Activated B cell treated with CpG ODN at 0.5 μM for 24 hours (primary cell): ENCODE measurements at regions not wholly inside any gene's neighbourhood (a gene's known extent, or its start where the extent isn't known, plus 50 kb on each side); places are given as distances from the start of the nearest gene placed in this dataset.
"Not testable (repeated sequence)": the region's sequence is repeated elsewhere in the genome, so short reads cannot be mapped to it uniquely, and the experiment has no call there.

Source experiments
- ATAC-seq: fragments of 200-7000 bp; cut with Tn5 transposase; one replicate; pipeline ENCODE4 v1.10.0; 2021; ENCODE audit warnings: low read depth, mild to moderate bottlenecking, moderate library complexity
- CTCF ChIA-PET: fragments of 350-600 bp; sonication (Branson Sonifier 250); formaldehyde crosslinking; loops from one replicate; lab custom pipeline; 2021; ENCODE audit warnings: antibody characterized with exemption; lab: Charles Lee
- POLR2A ChIA-PET: fragments of 350-600 bp; sonication (Branson Sonifier 250); formaldehyde crosslinking; loops from one replicate; lab custom pipeline; 2021; ENCODE audit warnings: antibody characterized with exemption; lab: Charles Lee
- DNase-seq: peaks from one replicate; pipeline ENCODE4 v3.0.0; 2022
- H3K27ac Mint-ChIP-seq: one replicate; pipeline ENCODE4 v1.8.0; 2020; ENCODE audit warnings: mixed read lengths
- H3K27me3 Mint-ChIP-seq: one replicate; pipeline ENCODE4 v1.8.0; 2021; ENCODE audit warnings: mixed read lengths
- H3K36me3 Mint-ChIP-seq: one replicate; pipeline ENCODE4 v1.8.0; 2021; ENCODE audit warnings: low read depth, mixed read lengths
- H3K4me1 Mint-ChIP-seq: one replicate; pipeline ENCODE4 v1.8.0; 2021; ENCODE audit warnings: mixed read lengths
- H3K4me3 Mint-ChIP-seq: one replicate; pipeline ENCODE4 v1.8.0; 2020; ENCODE audit warnings: mild to moderate bottlenecking, mixed read lengths
- H3K9me3 Mint-ChIP-seq: one replicate; pipeline ENCODE4 v1.8.0; 2020; ENCODE audit warnings: mixed read lengths
- intact Hi-C: fragments of 100-400 bp; cut with micrococcal nuclease; formaldehyde crosslinking; loops from one replicate; pipeline ENCODE4 v1.15.1; 2024
- TF ChIP-seq, protein P1 (sequence below): fragments of 200-600 bp; IDR thresholded peaks from one replicate; pipeline ENCODE4 v1.8.0; 2022; ENCODE audit warnings: antibody characterized with exemption, mild to moderate bottlenecking

GRCh38 chr15:98347001-98347400 is 301.3 kb upstream of the IGF1R start:
- ChIA-PET POLR2A (no interaction called here), CTCF (interaction anchor here (0.7 kb wide), 1 partner anchor 180 kb away, joined by 3 read pairs; no protein-coding TSS in a partner anchor)
- TF ChIP-seq, protein P1, sequence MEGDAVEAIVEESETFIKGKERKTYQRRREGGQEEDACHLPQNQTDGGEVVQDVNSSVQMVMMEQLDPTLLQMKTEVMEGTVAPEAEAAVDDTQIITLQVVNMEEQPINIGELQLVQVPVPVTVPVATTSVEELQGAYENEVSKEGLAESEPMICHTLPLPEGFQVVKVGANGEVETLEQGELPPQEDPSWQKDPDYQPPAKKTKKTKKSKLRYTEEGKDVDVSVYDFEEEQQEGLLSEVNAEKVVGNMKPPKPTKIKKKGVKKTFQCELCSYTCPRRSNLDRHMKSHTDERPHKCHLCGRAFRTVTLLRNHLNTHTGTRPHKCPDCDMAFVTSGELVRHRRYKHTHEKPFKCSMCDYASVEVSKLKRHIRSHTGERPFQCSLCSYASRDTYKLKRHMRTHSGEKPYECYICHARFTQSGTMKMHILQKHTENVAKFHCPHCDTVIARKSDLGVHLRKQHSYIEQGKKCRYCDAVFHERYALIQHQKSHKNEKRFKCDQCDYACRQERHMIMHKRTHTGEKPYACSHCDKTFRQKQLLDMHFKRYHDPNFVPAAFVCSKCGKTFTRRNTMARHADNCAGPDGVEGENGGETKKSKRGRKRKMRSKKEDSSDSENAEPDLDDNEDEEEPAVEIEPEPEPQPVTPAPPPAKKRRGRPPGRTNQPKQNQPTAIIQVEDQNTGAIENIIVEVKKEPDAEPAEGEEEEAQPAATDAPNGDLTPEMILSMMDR: no peak
- Mint-ChIP-seq H3K4me1 (no peaks in the 10 kb centered on the region), H3K4me3 (no peak overlapping the region), H3K36me3 (no peaks in the 10 kb centered on the region), H3K9me3 (no peaks in the 10 kb centered on the region), H3K27ac (no peak overlapping the region), H3K27me3 (no peaks in the 10 kb centered on the region)
- intact Hi-C loops: no loop called here
- ATAC-seq (no peak), DNase-seq (no peak)

GRCh38 chr15:98347866-98348265 is 300.5 kb upstream of the IGF1R start:
- ATAC-seq: no peak
- ChIA-PET CTCF (no interaction called here), POLR2A (no interaction called here)
- no peaks in the 10 kb centered on the region for H3K36me3 Mint-ChIP-seq
- H3K27me3 Mint-ChIP-seq: no peaks in the 10 kb centered on the region
- H3K4me3 Mint-ChIP-seq: no peak overlapping the region
- TF ChIP-seq, protein P1: no peak
- no peak for DNase-seq
- intact Hi-C loops: no loop called here
- no peak overlapping the region for H3K27ac Mint-ChIP-seq
- H3K9me3 Mint-ChIP-seq: no peaks in the 10 kb centered on the region
- no peaks in the 10 kb centered on the region for H3K4me1 Mint-ChIP-seq

DNA sequence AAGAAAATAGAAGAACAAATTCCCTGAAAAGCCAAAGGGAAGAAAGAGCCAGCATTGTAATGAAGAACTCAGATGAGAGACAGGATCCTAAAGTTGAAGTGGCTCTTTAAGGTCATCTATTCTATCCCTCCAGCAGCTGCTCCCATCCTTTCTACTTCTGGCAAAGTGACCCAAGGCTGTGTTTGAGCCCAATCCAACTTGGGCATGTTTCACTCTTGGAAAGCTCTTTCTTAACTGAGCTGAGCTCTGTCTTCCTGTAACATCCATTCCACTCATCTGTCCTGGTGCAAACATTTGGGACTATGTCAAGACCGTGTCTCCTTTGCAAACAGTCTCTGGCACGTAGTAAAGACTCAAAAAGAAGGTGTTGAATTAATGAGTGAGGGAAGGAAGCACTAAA is 298.1 kb upstream of the IGF1R start:
- Mint-ChIP-seq H3K36me3 (no peaks in the 10 kb centered on the region), H3K27ac (no peak overlapping the region), H3K27me3 (no peaks in the 10 kb centered on the region), H3K9me3 (no peaks in the 10 kb centered on the region), H3K4me3 (no peak overlapping the region), H3K4me1 (no peaks in the 10 kb centered on the region)
- TF ChIP-seq, protein P1: no peak
- POLR2A ChIA-PET: no interaction called here
- ATAC-seq (no peak), DNase-seq (no peak)
- CTCF ChIA-PET: no interaction called here
- intact Hi-C loops: no loop called here

DNA sequence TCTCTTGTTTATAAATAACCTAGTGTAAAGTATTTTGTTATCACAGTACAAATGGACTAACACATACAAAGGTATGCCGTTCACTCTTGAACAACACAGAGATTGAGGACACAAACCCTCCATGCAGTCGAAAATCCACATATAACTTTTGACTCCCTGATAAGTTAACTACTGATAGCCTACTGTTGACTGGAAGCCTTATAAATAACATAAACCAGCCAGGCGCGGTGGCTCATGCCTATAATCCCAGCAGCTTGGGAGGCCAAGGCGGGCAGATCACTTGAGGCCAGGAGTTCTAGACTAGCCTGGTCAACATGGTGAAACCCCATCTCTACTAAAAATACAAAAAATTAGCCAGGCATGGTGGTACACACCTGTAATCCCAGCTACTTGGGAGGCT is 290.1 kb upstream of the IGF1R start:
- ATAC-seq, H3K36me3 Mint-ChIP-seq, POLR2A ChIA-PET, H3K27ac Mint-ChIP-seq, CTCF ChIA-PET, intact Hi-C loops, H3K4me1 Mint-ChIP-seq, H3K4me3 Mint-ChIP-seq, H3K27me3 Mint-ChIP-seq, H3K9me3 Mint-ChIP-seq, DNase-seq: not testable (repeated sequence)

GRCh38 chr15:98358971-98359370 is 289.4 kb upstream of the IGF1R start:
- ATAC-seq (no peak), DNase-seq (no peak)
- ChIA-PET POLR2A (no interaction called here), CTCF (no interaction called here)
- Mint-ChIP-seq H3K4me3 (no peak overlapping the region), H3K9me3 (peaks cover 7% of the 10 kb centered on the region), H3K36me3 (no peaks in the 10 kb centered on the region), H3K27ac (no peak overlapping the region), H3K27me3 (no peaks in the 10 kb centered on the region), H3K4me1 (no peaks in the 10 kb centered on the region)
- TF ChIP-seq, protein P1: no peak
- intact Hi-C loops: no loop called here

GRCh38 chr15:98363416-98363815 is 284.9 kb upstream of the IGF1R start:
- DNase-seq (no peak), ATAC-seq (no peak)
- ChIA-PET CTCF (no interaction called here), POLR2A (no interaction called here)
- intact Hi-C loops: no loop called here
- H3K9me3 Mint-ChIP-seq: no peaks in the 10 kb centered on the region
- H3K27ac Mint-ChIP-seq: no peak overlapping the region
- no peaks in the 10 kb centered on the region for H3K27me3 Mint-ChIP-seq
- TF ChIP-seq, protein P1: no peak
- no peak overlapping the region for H3K4me3 Mint-ChIP-seq
- H3K4me1 Mint-ChIP-seq: no peaks in the 10 kb centered on the region
- H3K36me3 Mint-ChIP-seq: no peaks in the 10 kb centered on the region
